ENCODE measurements at regions not wholly inside any gene's neighbourhood (a gene's known extent, or its start where the extent isn't known, plus 50 kb on each side); places are given as distances from the start of the nearest gene placed in this dataset.
"Not testable (repeated sequence)": the region's sequence is repeated elsewhere in the genome, so short reads cannot be mapped to it uniquely, and the experiment has no call there.

DNA sequence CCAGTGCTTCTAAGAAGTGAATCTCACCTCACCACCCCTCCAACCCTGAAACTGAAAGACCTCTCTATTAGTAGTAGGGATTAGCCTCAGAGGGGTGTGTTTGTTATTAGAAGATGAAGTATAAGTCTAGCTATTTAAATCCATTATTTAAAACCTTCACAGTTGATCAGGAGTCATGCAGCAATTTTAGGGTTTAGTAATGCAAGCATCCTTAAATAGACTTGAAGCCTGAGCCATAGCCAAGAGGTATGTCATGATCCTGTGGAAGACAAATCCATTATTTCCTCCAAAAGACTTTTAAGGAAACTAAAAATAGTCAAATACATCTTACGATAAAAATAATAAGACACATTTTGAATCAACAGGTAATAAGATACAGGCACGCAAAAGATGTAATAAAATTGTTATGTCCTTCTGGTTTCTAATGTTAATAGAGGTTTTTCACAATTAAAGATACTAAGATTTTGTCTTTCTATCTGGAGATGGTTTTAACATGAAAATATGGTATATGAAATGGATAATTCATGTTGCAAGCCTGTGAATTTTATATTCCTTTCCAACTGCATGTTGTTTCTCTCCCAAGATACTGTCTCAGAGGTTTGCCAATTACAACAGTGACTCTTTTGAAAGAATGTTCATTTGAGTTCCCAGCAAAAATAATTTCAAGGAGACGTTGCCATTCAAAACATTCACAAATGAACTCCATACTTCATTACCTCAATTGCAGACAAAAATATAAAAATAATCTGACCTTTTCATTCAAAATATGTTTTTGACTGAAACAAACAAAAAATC lies 68.0 kb downstream of the LUZP4 start:
- no peak for DNase-seq

DNA sequence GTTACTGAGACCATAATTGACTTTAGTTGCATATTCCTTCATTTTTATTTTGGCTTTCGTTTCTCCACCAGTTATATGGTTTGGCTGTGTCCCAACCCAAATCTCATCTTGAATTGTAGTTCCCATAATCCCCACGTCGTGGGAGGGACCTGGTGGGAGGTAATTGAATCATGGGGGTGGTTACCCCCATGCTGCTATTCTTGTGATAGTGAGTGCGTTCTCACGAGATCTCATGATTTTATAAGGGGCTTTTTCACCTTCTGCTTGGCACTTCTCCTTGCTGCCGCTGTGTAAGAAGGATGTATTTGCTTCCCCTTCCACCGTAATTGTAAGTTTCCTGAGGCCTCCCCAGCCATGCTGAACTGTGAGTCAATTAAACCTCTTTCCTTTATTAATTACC lies 70.0 kb downstream of the LUZP4 start:
- not testable (repeated sequence) for DNase-seq

DNA sequence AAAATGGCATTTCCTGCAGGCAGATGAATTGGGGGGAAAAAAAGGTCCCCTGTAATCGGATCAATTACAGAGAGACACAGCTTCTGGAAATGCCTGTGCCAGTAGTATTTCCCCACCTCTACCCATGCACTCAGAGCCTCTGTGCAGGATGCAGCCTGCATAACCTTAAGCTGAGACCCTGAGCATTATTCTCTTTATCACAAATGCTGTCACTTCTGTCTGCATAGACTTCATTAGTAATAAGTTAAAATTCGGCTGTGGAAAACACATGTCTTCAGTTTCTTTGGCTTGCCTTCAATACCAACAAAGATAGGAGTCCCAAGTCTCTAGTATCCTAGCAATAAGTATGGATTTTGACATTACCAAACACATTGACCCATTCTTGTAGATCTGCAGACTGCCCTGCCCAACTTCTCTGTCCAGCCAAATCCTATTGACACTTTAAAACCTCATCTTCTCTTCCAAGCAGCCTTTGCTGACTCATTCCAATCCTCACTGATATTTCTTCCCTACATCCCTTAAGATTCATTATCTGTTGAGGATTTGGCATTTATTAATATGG lies 70.8 kb downstream of the LUZP4 start:
- DNase-seq, result no peak

DNA sequence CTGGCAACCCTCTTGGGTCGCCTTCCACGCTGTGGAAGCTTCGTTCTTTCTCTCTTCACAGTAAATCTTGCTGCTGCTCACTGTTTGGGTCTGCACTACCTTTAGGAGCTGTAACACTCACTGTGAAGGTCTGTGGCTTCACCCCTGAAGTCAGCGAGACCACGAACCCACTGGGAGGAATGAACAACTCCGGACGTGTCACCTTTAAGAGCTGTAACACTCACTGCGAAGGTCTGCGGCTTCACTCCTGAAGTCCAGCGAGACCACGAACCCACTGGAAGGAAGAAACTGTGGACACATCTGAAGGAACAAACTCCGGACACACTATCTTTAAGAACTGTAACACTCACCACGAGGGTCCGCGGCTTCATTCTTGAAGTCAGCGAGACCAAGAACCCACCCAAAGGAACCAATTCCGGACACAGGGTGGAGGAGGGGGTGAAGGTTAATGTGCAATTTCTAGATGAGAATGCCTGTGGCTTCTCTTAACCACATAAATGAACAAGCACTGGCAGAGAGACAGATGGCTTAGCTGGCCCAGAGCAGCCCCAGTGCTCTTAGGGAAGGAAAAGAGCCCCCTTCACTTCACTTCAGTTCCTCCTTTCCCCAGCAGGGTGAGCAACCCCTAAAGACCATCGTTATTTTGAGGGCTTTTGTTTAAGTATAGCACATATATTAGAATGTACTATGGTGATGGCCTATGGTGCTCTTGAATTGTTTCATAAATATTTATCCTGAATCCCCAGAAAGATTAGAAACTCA lies 73.0 kb downstream of the LUZP4 start:
- DNase-seq, result no peak

DNA sequence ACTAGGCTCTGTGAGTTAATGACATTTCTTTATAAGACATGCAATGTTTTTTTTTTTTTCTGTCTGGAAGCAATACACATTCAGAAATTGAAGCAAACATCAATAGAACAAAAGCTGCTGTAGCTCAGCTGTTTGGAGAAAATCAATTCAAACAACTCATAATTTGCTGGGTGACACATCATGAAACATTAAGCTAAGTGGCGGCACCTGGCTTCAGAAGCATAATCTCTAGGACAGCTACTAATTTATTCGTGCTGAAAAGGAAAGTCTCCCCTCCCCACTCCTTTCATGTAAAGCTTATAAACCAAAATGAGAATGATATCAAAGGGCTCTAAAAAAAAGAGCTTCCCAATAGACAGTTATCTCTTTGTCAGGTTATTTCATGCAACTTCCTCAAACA lies 73.9 kb downstream of the LUZP4 start:
- DNase-seq, result no peak

DNA sequence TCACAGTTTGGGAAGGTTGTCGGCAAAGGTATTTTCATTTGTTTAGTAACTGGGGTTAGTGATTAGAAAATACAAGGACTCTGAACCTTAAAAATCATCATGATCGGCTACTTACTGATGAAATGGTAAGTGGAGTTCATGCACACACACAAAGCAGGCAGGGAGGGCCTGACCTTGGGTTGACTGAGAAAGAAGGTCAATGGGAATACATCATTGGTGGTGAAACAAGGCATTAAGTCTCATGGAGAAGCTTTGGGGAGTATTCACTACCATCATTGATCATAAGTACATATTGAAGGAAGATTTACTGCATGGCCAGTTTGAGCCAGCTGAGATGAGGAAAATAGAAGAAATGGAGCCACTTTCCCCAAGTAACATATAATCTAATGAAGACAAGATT lies 74.4 kb downstream of the LUZP4 start:
- no peak for DNase-seq

DNA sequence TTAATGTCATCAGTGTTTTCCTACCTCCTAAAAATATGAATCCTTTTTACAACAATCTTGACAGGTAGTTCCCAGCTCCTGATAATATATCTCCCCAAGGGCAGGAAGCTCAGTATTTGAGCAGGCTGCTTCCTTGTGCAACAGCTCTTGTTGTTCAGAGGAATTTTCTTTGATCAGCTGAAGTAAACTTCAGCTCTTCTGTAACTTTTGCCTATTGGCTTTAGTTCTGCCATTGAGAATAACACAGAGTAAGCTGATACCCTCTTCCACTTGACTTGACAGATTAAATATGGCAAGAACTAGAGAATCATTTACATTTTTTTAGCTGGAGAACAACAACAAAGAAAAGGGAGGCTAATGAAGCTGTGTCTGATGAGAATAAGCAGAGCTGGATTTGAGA lies 75.2 kb downstream of the LUZP4 start:
- no peak for DNase-seq

DNA sequence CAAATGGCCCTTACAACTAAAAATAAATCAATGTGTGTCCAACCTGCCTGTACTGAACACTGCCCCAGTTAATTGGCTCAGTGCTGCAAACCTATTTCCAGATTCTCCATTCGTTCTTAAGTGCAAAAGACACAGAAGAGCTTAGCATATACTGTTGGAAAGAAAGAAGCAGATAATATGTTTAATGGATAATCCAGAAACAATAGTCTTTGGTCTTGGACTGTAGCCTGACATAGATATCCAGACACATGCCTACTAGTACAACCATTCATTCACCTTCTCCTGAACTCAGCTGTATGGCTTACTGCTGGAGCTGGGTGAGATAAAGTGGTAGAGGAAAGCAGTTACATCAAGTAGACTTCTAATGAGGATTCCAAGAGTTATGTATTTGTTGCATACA lies 77.0 kb downstream of the LUZP4 start:
- no peak for DNase-seq

DNA sequence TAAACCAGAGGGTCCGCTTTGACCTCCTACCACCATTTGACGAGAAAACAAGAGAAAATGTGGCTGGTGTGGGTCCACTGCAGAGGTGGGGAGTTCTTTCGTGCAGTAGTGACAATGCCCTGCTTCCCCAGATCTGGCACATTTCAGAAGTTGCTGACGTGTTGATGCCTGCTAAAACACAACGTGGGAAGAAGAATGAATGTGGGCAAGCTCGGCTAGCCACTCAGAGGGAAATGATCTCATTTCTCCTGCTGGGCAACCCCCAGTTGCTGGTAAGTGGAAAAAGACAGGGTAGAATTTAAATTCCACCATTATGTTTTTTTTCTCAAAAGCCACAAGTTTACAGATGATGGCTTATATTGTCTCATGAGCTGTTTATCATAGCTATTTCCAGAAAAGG lies 77.9 kb downstream of the LUZP4 start:
- no peak for DNase-seq

DNA sequence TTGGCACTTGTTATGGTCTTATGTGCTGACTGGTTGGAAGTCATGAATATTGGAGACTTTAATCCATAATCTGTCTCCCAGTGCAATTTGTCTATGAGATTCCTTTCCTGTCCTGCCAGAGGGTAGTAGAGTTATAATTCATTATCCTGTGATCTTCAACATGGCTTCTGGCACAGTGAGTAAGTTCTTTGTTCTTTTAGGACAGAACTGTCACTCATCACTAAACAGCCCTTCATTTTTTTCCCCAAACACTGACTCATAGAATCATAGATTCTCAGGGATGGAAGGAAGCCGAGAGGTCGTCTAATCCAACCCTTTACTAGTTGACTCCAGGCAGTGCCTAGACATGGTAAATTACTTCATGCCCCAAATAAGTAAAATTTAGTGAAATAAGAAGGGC lies 78.4 kb downstream of the LUZP4 start:
- DNase-seq, result no peak

DNA sequence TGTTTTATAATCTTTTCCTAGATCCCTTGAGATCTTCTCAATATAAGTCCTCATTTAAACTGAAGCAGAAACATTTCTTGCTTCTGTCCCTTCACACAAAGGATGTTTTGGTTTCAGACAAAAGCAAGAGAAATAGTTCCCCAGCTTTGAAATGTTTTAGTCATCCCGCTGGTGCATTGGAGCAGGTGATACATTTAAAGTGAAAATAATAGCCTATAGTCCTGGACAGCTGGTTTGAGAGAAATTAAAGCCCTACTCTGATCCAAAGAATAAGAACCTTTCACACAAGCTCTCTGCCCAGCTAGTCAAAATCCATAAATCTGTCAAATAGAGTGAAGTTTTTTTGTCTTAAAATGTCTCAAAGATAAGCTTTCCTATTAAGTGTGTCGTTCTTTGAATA lies 79.4 kb downstream of the LUZP4 start:
- DNase-seq, result no peak

DNA sequence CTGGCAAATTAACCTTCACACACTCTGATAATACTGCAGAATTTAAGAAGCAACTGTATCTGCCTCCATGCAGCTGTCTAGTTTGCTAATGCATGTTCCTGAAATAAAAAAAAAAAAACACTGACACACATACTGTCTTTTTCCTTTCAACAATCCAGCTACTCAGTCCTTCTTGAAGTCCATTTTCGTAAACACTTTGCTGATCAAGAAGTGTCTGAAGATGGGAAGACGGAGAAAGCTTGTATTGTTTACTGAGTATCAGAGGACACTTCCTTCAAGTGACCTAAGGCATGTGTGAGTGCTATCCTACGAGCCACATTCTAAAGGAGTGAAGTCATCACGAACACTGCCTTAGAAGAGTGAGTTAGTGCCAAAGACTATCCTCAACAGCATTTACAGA lies 82.6 kb downstream of the LUZP4 start:
- peak; percentile 14 for DNase-seq

DNA sequence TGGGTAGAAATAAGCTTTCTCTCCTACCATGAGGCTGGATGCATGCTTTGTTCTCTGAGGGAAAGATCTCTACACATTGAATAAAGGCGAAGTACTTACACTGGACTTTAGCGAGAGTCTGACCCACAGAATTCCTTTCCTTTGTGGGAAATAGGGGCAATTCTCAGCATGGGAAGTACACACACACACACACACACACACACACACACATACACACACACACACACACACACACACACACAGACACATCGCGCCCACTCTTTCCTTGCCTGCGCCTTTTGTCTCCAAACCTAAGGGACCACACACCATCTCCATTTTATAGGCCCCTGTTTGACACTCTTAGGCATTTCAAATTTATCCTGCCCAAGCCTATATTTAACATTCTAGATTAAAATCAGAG lies 83.8 kb downstream of the LUZP4 start:
- peak; percentile 8 for DNase-seq

DNA sequence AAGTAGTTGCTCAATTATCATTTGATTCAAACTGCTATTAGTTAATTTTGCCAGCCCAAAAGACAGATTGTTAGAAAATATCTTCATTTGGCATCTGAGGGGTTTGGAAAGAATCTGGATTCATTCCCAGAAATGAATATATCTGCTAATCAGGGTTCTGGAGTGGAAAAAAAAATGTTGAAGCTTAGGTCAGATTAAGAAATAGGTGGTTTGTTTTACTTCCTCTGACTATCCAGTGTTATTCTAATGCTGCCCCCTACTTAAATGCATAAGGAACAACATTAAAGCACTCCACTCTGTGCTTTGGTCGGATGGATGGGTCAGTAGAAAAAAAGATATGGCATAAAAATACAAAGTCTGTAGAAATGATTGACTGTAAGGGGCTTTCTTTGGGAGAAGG lies 89.0 kb downstream of the LUZP4 start:
- no peak for DNase-seq

DNA sequence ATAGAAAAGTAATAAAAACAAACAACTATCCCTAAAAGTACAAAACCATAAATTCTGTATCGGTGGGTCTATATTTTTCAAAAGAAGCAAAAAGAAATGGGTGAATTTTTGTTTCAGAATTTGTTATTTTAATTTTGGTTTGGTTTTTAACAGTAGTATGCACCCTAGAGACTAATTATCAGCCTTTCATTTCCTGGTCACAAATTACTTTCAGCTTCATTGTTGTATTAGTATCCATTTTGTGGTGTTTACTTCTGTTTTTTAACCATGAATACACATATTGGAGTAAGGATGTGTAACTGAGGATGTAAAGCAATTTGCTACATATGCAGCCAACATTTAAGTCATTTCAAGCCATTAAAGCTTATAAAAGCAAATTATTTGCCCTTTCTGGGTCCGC lies 97.8 kb downstream of the LUZP4 start:
- no peak for DNase-seq

DNA sequence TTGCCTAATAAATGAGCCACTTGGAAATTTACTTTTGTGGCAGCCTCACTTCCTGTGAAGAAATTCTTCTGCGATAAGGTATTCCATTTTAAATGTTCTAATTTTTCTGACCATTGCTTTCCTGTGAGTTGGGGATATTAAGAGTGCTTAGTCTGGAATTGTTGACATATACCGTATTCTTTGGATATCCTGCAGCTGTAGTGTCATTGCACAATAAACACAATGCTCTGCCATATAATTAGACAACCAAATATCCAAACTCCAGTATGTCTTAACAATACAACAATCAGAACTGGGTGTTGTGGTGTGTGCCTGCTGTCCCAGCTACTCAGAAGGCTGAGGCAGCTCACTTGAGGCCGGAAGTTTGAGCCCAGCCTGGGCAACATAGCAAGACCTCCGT lies 99.4 kb downstream of the LUZP4 start:
- DNase-seq, result no peak

DNA sequence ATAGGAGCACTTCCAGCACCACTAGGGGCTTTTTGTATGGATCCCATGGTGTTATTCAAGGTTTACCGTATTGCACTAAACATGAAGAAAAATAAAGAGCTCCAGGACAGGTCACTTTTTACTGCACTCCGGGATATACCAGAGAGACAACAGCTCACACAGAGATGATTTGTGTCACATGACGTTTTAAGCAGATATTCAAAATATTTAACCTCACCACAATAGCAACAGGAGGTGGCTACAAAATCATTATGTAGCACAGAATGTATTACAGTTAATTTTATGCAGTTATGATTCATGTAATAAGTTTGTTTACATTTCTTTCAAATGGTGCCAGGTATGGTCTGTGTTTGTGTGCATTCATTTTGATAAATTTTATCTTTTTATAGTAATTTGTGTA lies 100.6 kb downstream of the LUZP4 start:
- DNase-seq, result no peak

DNA sequence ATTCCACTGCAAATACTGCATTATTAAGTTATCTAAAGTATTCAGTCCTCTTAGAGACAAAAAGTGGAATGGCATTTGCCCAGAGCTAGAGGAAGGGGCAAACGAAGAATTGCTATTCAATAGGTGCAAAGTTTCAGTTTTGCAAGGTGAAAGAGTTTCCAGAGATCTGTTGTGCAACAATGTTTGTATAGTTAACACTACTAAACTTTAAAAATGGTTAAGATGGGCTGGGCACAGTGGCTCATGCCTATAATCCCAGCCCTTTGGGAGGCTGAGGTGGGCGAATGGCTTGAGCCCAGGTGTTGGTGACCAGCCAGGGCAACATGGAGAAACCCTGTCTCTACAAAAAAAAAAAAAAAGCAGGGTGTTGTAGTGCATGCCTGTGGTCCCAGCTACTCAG lies 102.5 kb downstream of the LUZP4 start:
- DNase-seq, result no peak

DNA sequence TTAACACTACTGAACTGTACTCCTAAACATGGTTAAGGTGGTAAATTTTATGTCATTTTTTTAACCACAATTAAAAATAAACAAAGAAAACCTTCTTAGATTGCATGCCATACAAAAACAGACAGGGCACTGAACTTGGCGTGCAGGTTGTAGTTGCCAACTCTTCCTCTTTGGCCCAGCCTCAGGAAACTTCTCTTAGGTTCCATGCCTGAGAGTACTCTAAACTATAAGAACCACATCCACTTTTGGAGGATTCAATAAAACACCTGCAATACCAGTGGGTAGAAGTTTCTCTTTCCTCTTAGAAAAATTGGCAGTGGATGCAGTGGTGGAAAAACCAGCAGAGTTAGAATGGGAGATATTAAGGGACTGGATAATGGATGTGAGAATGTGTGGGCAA lies 103.4 kb downstream of the LUZP4 start:
- DNase-seq, result no peak

DNA sequence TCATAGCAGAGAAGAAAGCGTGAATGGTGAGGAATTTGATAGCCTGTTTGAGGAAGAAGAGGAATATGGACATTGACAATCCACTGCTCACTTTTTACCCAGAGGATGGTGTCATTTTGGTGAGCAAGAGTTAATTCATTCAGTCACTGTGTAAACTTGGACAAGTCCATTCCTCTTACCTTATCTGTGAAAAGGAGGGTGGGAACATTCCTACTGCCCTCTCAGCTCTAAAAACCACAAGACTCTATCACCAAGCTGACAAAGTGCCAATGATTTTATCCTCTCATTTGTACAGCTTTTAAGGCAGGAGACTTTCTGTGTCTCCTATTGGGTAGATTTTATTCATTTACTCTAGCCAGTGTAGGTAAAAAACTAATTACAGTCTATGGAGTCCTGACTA lies 103.8 kb downstream of the LUZP4 start:
- DNase-seq, result no peak

DNA sequence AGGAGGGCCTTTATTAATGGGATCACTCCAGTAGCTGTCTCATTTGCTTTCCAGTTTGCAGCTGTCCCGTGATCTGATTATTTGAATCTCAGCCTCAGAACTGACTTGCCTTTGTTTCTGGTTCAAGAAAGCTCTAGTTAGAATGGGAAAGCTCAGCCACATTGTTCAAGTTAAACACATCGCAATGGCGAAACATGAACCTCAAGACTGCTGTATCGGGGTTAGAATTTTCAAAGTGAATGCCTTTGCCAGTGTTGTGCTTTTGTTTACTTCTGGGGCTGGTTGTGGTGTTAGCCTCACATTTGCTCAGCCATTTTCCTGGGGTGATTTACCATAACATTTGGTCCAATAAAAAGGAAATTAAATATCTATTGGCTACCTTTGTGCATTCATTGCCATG lies 105.3 kb downstream of the LUZP4 start:
- not testable (repeated sequence) for DNase-seq

DNA sequence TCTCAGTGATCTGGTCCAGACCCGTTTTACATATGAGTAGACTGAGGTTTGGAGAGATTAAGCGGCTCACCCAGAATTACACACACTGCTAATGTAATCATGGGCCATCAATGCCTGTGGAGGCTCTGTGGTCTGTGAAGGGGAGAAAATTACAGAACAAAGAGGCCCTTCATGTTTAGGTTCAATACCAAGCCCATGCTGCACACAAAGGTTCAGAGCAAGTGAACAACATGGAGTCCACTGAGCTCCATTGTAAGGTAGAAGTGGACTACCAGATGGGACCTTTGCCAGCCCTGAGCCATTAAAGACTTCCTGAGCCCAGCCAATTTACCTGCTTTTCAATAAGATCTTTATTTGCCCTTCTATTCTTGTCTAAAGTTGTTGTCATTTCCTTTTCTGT lies 109.8 kb downstream of the LUZP4 start:
- no peak for DNase-seq

DNA sequence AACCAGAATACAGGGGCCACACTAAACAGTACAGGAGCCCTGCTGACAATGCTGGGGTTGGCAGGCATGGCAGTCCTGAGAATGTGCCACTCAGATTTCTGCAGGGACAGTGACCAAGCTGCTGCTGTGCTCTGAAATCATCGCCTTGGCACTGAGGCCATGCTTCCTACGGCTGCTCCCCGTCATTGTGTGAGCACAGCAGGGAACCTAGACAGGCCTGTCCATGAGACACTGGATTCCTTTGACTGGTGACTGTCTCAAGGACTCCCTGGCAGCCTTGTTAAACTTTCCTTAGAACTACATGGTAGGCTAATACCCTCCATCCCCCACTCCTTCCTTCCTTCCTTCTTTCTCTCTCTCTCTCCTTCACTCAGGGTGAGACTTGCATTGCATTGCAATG lies 111.4 kb downstream of the LUZP4 start:
- DNase-seq, result peak; percentile 16

DNA sequence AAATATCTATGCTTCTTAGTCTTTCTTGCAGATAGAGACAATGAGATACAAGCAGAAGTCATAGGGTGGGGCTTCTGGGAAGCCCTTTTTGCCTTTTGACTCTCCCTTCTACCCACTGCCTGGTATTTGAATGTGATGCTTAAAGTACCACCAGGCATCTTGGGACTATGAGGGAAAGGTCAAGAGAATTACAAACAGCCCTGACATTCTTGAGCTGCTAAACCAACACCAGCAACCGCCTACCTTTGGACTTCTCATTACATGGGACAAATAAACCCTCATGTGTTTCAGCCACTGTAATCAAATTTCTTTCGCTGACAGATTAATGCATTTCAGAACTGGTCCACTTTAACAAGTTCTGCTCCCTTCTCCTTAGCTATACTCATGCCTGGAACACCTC lies 112.8 kb downstream of the LUZP4 start:
- no peak for DNase-seq
